ENCODE measurements at regions not wholly inside any gene's neighbourhood (a gene's known extent, or its start where the extent isn't known, plus 50 kb on each side); places are given as distances from the start of the nearest gene placed in this dataset.

- no peak for TF ChIP-seq SRF (CRISPR knock-in tag; IDR thresholded peaks at IDR 0.05)
- no peak for TF ChIP-seq ZNF764 (CRISPR knock-in tag; IDR thresholded peaks at IDR 0.05; ENCODE audit: low read depth)
- TF ChIP-seq CHCHD3 (CRISPR knock-in tag; IDR thresholded peaks at IDR 0.05), result no peak
- no peak for TF ChIP-seq CREB5 (CRISPR knock-in tag; IDR thresholded peaks at IDR 0.05)
- no peak for TF ChIP-seq THRA (IDR thresholded peaks at IDR 0.05)
- TF ChIP-seq THRAP3 (IDR thresholded peaks at IDR 0.05; ENCODE audit: borderline replicate concordance), result no peak
- TF ChIP-seq ZNF445 (CRISPR knock-in tag; IDR thresholded peaks at IDR 0.05; ENCODE audit: low read depth), result no peak
- no peak for TF ChIP-seq GTF2B (IDR thresholded peaks at IDR 0.05; ENCODE audit: extremely low read depth, insufficient read length)
- no peak for TF ChIP-seq MYC (IDR thresholded peaks at IDR 0.05; ENCODE audit: low read depth, low read length)
- no peak for TF ChIP-seq MYC (CRISPR knock-in tag; IDR thresholded peaks at IDR 0.05; ENCODE audit: borderline replicate concordance, low read depth)
- no peak for TF ChIP-seq PTTG1 (tag; IDR thresholded peaks at IDR 0.05; ENCODE audit: low read depth)
- no peak for TF ChIP-seq ZNF408 (CRISPR knock-in tag; IDR thresholded peaks at IDR 0.05; ENCODE audit: low read depth)
- TF ChIP-seq SETDB1 (IDR thresholded peaks at IDR 0.05; ENCODE audit: low read length), result no peak
- no peak for TF ChIP-seq AFF4 (CRISPR knock-in tag; IDR thresholded peaks at IDR 0.05)
- TF ChIP-seq, protein P1, sequence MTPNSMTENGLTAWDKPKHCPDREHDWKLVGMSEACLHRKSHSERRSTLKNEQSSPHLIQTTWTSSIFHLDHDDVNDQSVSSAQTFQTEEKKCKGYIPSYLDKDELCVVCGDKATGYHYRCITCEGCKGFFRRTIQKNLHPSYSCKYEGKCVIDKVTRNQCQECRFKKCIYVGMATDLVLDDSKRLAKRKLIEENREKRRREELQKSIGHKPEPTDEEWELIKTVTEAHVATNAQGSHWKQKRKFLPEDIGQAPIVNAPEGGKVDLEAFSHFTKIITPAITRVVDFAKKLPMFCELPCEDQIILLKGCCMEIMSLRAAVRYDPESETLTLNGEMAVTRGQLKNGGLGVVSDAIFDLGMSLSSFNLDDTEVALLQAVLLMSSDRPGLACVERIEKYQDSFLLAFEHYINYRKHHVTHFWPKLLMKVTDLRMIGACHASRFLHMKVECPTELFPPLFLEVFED (CRISPR knock-in tag; conservative IDR thresholded peaks at IDR 0.05), result no peak
- no peak for TF ChIP-seq ZNF707 (CRISPR knock-in tag; conservative IDR thresholded peaks at IDR 0.05)
These were observed 341.5 kb upstream of the ZP4 start (continued) for GRCh38 chr1:238232084-238232710.

All from K562 (cell line).